Heart left ventricle (tissue), 13 donors: ENCODE measurements at regions not wholly inside any gene's neighbourhood (a gene's known extent, or its start where the extent isn't known, plus 50 kb on each side); places are given as distances from the start of the nearest gene placed in this dataset.

Experiments
- POLR2A ChIP-seq, 2 donors: fragments of 450-650 bp; IDR thresholded peaks; one replicate each; pipeline ENCODE4 v1.6.1; 2017; ENCODE audit warnings: antibody characterized with exemption in 2 of 2, mild to moderate bottlenecking in 2 of 2, moderate library complexity in 2 of 2
- TF ChIP-seq, protein P1 (sequence below), 12 donors: fragments of 200-600 bp; sonication (generic) in 4 of 12; IDR thresholded peaks; one replicate each; pipeline versions ENCODE4 v1.5.0 to v1.8.0; 2018 to 2022; ENCODE audit warnings: antibody characterized with exemption in 12 of 12, mild to moderate bottlenecking in 5 of 12
- donor health status: ischemic (EF 13 %, LVEDD 7.1; RV severe dilation, severe dysfunction).
- donor health status: DM: no; HTN: yes; CAD: no.
- donor health status: DM: no; HTN: no; CAD: no.
- donor health status: ischemic (EF 25% LVEDD 6.9; RV normal size, moderate dysfunction).
- donor health status: ischemic (EF 25% LVEDD 5.7; RV mildly dilated, moderate dysfunction).
- donor health status: ischemic (EF 35%, LVEDD 5.7; RV mildly dilated, moderate dysfunction).
- donor health status: nonischemic (EF 11% LVEDD 7.7; RV severe dilation, severe dysfunction).
- donor health status: DM: yes; HTN: yes; CAD: no.
- donor health status: PGD.
- donor health status: ischemic (EF 29% LVEDD 5.4; RV normal size, mild dysfunction).
- donor health status: nonischemic (EF 23%, LVEDD 6.1; RV moderate dilation, normal function).

DNA sequence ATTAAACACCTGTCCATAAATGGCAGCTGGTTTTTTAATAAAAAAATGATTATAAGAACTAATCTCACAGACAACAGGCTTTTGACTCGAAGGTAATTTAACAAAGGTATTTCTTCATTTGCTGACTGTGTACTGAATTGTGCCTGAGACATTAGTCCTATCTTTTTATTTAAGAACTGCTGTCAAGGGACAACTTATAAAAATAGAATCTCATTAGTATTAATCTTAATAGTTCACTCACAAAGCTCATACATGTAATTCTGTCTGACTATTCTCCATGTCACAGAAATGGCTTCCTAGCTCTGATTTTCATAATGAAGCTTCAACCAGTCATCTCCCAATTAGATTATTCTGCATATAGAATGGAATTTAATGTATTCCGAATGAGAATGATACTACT is 276.9 kb upstream of the PDZRN3 start:
- no peak for TF ChIP-seq POLR2A (IDR thresholded peaks at IDR 0.05)
- TF ChIP-seq, protein P1, sequence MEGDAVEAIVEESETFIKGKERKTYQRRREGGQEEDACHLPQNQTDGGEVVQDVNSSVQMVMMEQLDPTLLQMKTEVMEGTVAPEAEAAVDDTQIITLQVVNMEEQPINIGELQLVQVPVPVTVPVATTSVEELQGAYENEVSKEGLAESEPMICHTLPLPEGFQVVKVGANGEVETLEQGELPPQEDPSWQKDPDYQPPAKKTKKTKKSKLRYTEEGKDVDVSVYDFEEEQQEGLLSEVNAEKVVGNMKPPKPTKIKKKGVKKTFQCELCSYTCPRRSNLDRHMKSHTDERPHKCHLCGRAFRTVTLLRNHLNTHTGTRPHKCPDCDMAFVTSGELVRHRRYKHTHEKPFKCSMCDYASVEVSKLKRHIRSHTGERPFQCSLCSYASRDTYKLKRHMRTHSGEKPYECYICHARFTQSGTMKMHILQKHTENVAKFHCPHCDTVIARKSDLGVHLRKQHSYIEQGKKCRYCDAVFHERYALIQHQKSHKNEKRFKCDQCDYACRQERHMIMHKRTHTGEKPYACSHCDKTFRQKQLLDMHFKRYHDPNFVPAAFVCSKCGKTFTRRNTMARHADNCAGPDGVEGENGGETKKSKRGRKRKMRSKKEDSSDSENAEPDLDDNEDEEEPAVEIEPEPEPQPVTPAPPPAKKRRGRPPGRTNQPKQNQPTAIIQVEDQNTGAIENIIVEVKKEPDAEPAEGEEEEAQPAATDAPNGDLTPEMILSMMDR (IDR thresholded peaks at IDR 0.05), result no peak
